ENCODE measurements at regions not wholly inside any gene's neighbourhood (a gene's known extent, or its start where the extent isn't known, plus 50 kb on each side); places are given as distances from the start of the nearest gene placed in this dataset.

GRCh38 chr2:196224756-196225155, 53.4 kb upstream of the STK17B start:
- Histone ChIP-seq H3K4me1 (ENCODE audit: insufficient read depth) (no peaks in the 10 kb centered on the region), H3K36me3 (replicated peaks; ENCODE audit: insufficient read depth, low read depth) (no peaks in the 10 kb centered on the region), H3K9me3 (ENCODE audit: low read depth) (no peaks in the 10 kb centered on the region), H3K9me2 (replicated peaks; ENCODE audit: insufficient read depth) (no peaks in the 10 kb centered on the region), H2AFZ (no peak overlapping the region), H3K27ac (no peak overlapping the region), H3K27me3 (no peaks in the 10 kb centered on the region), H4K20me1 (ENCODE audit: insufficient read depth, poor library complexity, severe bottlenecking) (no peaks in the 10 kb centered on the region), H3K4me2 (no peak overlapping the region), H3K79me2 (no peaks in the 10 kb centered on the region), H3K4me3 (no peak overlapping the region)
- no peak for DNase-seq (ENCODE audit: low spot score)
- TF ChIP-seq EZH2phosphoT487 (IDR thresholded peaks at IDR 0.05; ENCODE audit: low read depth, severe bottlenecking, unreplicated experiment): no peak
- TF ChIP-seq EZH2 (IDR thresholded peaks at IDR 0.05; ENCODE audit: borderline replicate concordance): no peak
- no peak for TF ChIP-seq CTCF (IDR thresholded peaks at IDR 0.05; ENCODE audit: poor library complexity)
- WGBS (ENCODE audit: low lambda C conversion rate, missing lambda C conversion rate): 91% methylated on average over 3 of the region's 3 CpGs

- Histone ChIP-seq H3K27me3 (no peaks in the 10 kb centered on the region), H3K4me2 (no peak overlapping the region), H4K20me1 (ENCODE audit: insufficient read depth, poor library complexity, severe bottlenecking) (no peaks in the 10 kb centered on the region), H3K9me2 (replicated peaks; ENCODE audit: insufficient read depth) (no peaks in the 10 kb centered on the region), H3K4me1 (ENCODE audit: insufficient read depth) (no peaks in the 10 kb centered on the region), H3K4me3 (no peak overlapping the region), H2AFZ (no peak overlapping the region), H3K27ac (no peak overlapping the region), H3K9me3 (ENCODE audit: low read depth) (no peaks in the 10 kb centered on the region), H3K79me2 (no peaks in the 10 kb centered on the region), H3K36me3 (replicated peaks; ENCODE audit: insufficient read depth, low read depth) (no peaks in the 10 kb centered on the region)
- WGBS (ENCODE audit: low lambda C conversion rate, missing lambda C conversion rate): 79% methylated on average over 1 of the region's 1 CpG
- TF ChIP-seq CTCF (IDR thresholded peaks at IDR 0.05; ENCODE audit: poor library complexity): no peak
- no peak for DNase-seq (ENCODE audit: low spot score)
Observed at GRCh38 chr2:196225213-196225612, 53.8 kb upstream of the STK17B start.

- no peaks in the 10 kb centered on the region for H3K4me1 ChIP-seq (ENCODE audit: insufficient read depth)
- TF ChIP-seq EZH2 (IDR thresholded peaks at IDR 0.05; ENCODE audit: borderline replicate concordance) (no peak), EZH2phosphoT487 (IDR thresholded peaks at IDR 0.05; ENCODE audit: low read depth, severe bottlenecking, unreplicated experiment) (no peak), CTCF (IDR thresholded peaks at IDR 0.05; ENCODE audit: poor library complexity) (no peak)
- DNase-seq (ENCODE audit: low spot score): no peak
- H3K4me3 ChIP-seq: no peak overlapping the region
- H3K9me3 ChIP-seq (ENCODE audit: low read depth): no peaks in the 10 kb centered on the region
- no peaks in the 10 kb centered on the region for H4K20me1 ChIP-seq (ENCODE audit: insufficient read depth, poor library complexity, severe bottlenecking)
- no peak overlapping the region for H3K27ac ChIP-seq
- H2AFZ ChIP-seq: no peak overlapping the region
- no peaks in the 10 kb centered on the region for H3K9me2 ChIP-seq (replicated peaks; ENCODE audit: insufficient read depth)
- no peak overlapping the region for H3K4me2 ChIP-seq
- H3K36me3 ChIP-seq (replicated peaks; ENCODE audit: insufficient read depth, low read depth): no peaks in the 10 kb centered on the region
- no peaks in the 10 kb centered on the region for H3K79me2 ChIP-seq
- H3K27me3 ChIP-seq: no peaks in the 10 kb centered on the region
Observed at GRCh38 chr2:196226058-196226706, 54.8 kb upstream of the STK17B start.

GRCh38 chr2:196226707-196227065, 55.3 kb upstream of the STK17B start:
- no peaks in the 10 kb centered on the region for H3K9me3 ChIP-seq (ENCODE audit: low read depth)
- 93% methylated on average over 1 of the region's 1 CpG for WGBS (ENCODE audit: low lambda C conversion rate, missing lambda C conversion rate)
- no peak overlapping the region for H3K4me3 ChIP-seq
- no peaks in the 10 kb centered on the region for H4K20me1 ChIP-seq (ENCODE audit: insufficient read depth, poor library complexity, severe bottlenecking)
- H3K27ac ChIP-seq: no peak overlapping the region
- H3K4me1 ChIP-seq (ENCODE audit: insufficient read depth): no peaks in the 10 kb centered on the region
- no peaks in the 10 kb centered on the region for H3K36me3 ChIP-seq (replicated peaks; ENCODE audit: insufficient read depth, low read depth)
- no peaks in the 10 kb centered on the region for H3K9me2 ChIP-seq (replicated peaks; ENCODE audit: insufficient read depth)
- TF ChIP-seq EZH2phosphoT487 (IDR thresholded peaks at IDR 0.05; ENCODE audit: low read depth, severe bottlenecking, unreplicated experiment): no peak
- TF ChIP-seq EZH2 (IDR thresholded peaks at IDR 0.05; ENCODE audit: borderline replicate concordance): no peak
- TF ChIP-seq CTCF (IDR thresholded peaks at IDR 0.05; ENCODE audit: poor library complexity): no peak
- no peak overlapping the region for H3K4me2 ChIP-seq
- no peaks in the 10 kb centered on the region for H3K79me2 ChIP-seq
- no peaks in the 10 kb centered on the region for H3K27me3 ChIP-seq
- no peak overlapping the region for H2AFZ ChIP-seq
- no peak for DNase-seq (ENCODE audit: low spot score)

Measured in hepatocyte (in vitro differentiated cells).